IPS-18a (cell line): ENCODE measurements at regions not wholly inside any gene's neighbourhood (a gene's known extent, or its start where the extent isn't known, plus 50 kb on each side); places are given as distances from the start of the nearest gene placed in this dataset.

Experiments used
- H3K27ac ChIP-seq: one replicate; pipeline ENCODE4 v1.5.1; 2013; ENCODE audit warnings: low read length
- H3K27me3 ChIP-seq: one replicate; pipeline ENCODE4 v1.6.1; 2013; ENCODE audit warnings: mild to moderate bottlenecking, low read length; ENCODE audit not compliant: control insufficient read depth, insufficient read depth
- H3K36me3 ChIP-seq: one replicate; pipeline ENCODE4 v1.6.1; 2013; ENCODE audit warnings: low read depth, low read length; ENCODE audit not compliant: control insufficient read depth
- H3K4me1 ChIP-seq: one replicate; pipeline ENCODE4 v1.6.1; 2013; ENCODE audit warnings: low read depth, low read length; ENCODE audit not compliant: control insufficient read depth
- H3K4me3 ChIP-seq: one replicate; pipeline ENCODE4 v1.5.1; 2013; ENCODE audit warnings: low read length
- H3K9ac ChIP-seq: one replicate; pipeline ENCODE4 v1.6.1; 2013; ENCODE audit warnings: mild to moderate bottlenecking, low read length, moderate library complexity
- H3K9me3 ChIP-seq: one replicate; pipeline ENCODE4 v1.6.1; 2013; ENCODE audit warnings: low read depth, low read length; ENCODE audit not compliant: control insufficient read depth

DNA sequence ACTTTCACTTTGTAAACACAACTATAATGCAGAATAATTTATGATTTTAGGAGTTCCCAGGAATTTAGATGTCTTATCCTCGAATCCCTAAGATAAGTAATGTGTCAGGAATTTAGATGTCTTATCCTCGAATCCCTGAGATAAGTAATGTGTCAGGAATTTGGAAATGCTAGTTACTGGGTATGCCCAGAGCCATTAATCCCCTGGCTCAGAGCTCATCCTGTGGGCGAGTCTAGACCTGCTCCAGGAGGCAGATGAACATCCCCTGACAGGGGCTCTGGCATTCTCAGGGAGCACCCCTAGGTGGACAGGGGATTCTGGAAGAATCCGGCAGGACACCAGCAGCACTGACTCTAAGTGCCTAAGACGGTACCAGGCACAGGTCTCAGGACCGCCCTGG lies 163.3 kb downstream of the ARRDC4 start:
- H3K36me3 ChIP-seq = no peaks in the 10 kb centered on the region
- no peaks in the 10 kb centered on the region for H3K27me3 ChIP-seq
- no peaks in the 10 kb centered on the region for H3K4me1 ChIP-seq
- H3K9me3 ChIP-seq = no peaks in the 10 kb centered on the region
- no peak overlapping the region for H3K4me3 ChIP-seq
- no peak overlapping the region for H3K27ac ChIP-seq
- H3K9ac ChIP-seq = no peak overlapping the region

DNA sequence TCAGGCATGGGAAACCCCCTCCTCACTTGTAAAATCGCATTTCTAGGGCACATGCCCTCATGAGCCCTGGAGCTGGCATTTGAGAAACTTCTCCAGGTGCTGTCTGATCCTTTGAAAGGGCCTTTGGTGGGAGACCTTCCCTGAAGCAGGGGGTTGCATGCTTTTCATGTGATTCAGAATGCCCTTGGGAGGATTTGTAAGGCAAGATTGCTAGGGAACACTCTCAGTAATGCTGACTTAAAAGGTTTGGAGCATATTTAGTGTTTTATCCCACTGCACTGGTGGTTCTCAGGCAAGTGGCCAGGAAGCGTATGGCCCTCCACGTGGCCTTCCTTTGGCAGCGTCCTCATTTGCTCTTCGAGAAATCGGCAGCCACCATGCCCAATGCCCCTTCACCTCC lies 164.1 kb downstream of the ARRDC4 start:
- Histone ChIP-seq H3K9me3 (no peaks in the 10 kb centered on the region), H3K36me3 (no peaks in the 10 kb centered on the region), H3K27me3 (no peaks in the 10 kb centered on the region), H3K4me1 (no peaks in the 10 kb centered on the region), H3K27ac (no peak overlapping the region), H3K9ac (no peak overlapping the region), H3K4me3 (no peak overlapping the region)

DNA sequence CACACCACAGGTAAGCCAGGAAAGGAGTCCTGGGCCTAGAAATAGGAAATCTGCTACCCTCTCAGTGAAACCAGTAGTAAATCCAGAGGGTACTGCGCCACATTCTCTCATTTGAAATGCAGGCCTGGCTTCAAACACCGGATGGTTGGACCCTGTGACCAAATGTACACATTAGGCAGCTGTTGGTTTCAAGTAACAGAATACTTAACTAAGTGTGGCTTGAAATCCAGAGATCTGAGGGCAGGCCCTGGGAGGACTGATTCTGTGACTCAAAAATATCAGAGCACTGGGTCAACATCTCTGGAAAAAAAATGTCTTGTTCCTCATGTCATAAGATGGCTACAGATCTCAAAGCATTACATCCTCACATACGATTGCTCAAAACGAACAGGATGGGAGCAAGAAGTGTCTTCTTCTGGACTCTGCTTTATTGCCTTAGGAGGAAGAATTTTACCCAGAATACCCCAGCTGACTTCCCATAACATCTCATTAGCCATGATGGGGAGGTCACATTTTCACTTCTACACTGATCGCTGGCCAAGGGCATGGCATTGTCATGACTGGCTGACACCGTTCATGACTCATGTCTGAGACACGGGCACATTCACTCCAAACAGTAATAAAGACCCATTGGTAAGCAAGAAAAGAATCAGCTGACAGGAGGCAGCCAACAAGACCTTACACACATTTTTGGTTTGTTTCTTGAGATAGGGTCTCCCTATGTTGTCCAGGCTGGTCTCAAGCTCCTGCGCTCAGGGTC lies 166.0 kb downstream of the ARRDC4 start:
- Histone ChIP-seq H3K36me3 (no peaks in the 10 kb centered on the region), H3K27me3 (no peaks in the 10 kb centered on the region), H3K27ac (no peak overlapping the region), H3K9me3 (no peaks in the 10 kb centered on the region), H3K9ac (no peak overlapping the region), H3K4me1 (no peaks in the 10 kb centered on the region), H3K4me3 (no peak overlapping the region)

DNA sequence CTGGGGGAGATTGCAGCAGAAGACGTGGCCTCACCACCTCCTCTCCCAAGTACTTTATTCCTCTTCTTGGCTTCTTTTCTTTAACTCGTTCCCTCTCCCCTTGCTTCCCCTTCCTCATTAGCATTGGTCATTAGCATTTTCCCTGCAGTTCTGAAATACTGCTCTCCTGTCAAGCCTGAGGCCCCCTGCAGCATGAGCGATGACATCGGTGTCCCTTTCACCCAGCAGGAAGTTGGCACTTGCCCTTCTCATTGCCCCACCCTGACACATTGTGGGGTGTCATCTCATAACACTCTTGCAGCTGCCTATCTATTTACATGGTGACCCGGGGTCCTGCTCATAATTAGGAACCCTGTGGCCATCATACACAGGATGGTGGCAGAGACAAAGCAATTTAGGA lies 167.1 kb downstream of the ARRDC4 start:
- H3K4me3 ChIP-seq = no peak overlapping the region
- no peaks in the 10 kb centered on the region for H3K36me3 ChIP-seq
- no peaks in the 10 kb centered on the region for H3K4me1 ChIP-seq
- no peak overlapping the region for H3K9ac ChIP-seq
- no peaks in the 10 kb centered on the region for H3K9me3 ChIP-seq
- H3K27ac ChIP-seq = no peak overlapping the region
- no peaks in the 10 kb centered on the region for H3K27me3 ChIP-seq

DNA sequence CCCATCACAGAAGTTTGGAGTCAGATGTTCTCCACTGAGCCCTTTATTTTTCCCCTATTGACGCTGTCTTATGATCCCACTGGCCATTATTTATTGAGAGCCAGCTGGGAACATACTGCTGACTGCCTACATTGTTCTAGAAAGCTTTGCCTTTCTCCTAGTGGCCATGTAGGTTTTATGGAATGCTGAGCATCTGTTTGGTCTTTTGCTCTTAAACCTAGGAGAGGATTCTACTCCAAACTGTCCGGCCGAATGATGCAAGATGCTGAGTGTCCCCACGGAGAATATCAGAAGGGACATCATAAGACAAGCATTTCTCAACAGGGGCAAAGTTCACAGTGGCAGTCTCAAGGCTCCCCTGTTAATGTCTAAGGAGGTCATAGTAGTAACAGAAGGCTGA lies 171.4 kb downstream of the ARRDC4 start:
- Histone ChIP-seq H3K4me3 (no peak overlapping the region), H3K4me1 (no peaks in the 10 kb centered on the region), H3K9me3 (no peaks in the 10 kb centered on the region), H3K27ac (no peak overlapping the region), H3K36me3 (no peaks in the 10 kb centered on the region), H3K9ac (no peak overlapping the region), H3K27me3 (no peaks in the 10 kb centered on the region)

DNA sequence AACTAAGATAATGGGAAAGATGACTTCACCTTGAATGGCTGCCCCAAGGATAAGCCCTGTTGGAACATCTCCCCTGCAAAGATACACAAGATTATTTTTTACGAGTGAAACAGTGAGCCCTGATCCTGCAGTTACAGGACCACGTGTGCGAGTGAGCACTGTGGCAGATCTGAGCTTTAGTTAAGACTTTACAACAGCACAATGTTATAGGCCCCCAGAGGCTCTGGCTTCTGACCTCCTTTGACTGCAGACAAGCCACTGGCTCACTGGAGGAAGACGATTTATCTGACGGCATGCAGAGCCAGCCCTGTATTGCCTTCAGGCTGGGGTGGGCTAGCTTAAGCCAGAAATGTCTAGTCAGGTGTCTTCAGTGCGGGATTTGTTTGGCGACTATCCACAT lies 174.4 kb downstream of the ARRDC4 start:
- no peak overlapping the region for H3K4me3 ChIP-seq
- no peaks in the 10 kb centered on the region for H3K9me3 ChIP-seq
- H3K36me3 ChIP-seq = no peaks in the 10 kb centered on the region
- H3K4me1 ChIP-seq = no peaks in the 10 kb centered on the region
- H3K9ac ChIP-seq = no peak overlapping the region
- H3K27ac ChIP-seq = no peak overlapping the region
- H3K27me3 ChIP-seq = no peaks in the 10 kb centered on the region

DNA sequence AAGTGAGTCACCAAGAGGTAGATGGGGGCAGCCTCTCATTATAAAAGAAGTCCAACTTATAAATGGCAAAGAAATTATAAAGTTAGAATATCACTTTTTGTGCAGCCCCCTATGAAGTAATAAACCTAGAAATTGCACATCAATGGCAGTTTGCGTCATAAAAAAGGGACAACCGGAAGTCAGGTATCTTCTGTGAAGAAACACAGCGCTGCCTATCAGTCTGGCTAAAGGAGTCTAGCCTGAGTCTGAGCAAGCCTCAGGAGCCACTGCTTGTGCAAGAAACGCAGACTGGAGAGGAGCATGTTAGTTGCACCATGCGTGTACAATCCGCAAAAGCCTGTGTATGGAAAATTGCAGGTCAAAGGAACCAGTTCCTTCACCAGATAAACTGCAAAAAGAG lies 178.4 kb downstream of the ARRDC4 start:
- no peaks in the 10 kb centered on the region for H3K36me3 ChIP-seq
- H3K9me3 ChIP-seq = no peaks in the 10 kb centered on the region
- H3K4me1 ChIP-seq = peaks cover 8% of the 10 kb centered on the region
- no peak overlapping the region for H3K27ac ChIP-seq
- no peaks in the 10 kb centered on the region for H3K27me3 ChIP-seq
- no peak overlapping the region for H3K9ac ChIP-seq
- H3K4me3 ChIP-seq = no peak overlapping the region

DNA sequence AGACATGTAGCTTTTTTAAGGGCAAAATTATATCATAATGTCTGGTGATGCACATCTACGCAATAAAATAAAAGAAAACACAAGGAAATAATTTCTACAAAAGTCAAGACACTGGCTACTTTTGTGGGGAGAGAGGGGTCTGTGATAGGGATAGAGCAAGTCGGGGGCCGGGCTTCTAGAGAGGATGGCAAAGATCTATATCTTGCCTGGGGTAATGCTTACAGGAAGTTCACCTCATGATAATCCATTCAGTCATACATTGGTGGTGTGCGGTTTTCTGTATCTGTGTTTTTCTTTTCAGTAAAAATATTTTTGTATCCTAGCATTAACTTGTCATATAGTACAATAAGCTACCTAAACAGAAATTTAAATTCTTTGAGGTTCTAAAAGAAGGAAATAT lies 178.8 kb downstream of the ARRDC4 start:
- Histone ChIP-seq H3K9ac (no peak overlapping the region), H3K4me3 (no peak overlapping the region), H3K27me3 (no peaks in the 10 kb centered on the region), H3K36me3 (no peaks in the 10 kb centered on the region), H3K4me1 (peaks cover 8% of the 10 kb centered on the region), H3K27ac (no peak overlapping the region), H3K9me3 (no peaks in the 10 kb centered on the region)

DNA sequence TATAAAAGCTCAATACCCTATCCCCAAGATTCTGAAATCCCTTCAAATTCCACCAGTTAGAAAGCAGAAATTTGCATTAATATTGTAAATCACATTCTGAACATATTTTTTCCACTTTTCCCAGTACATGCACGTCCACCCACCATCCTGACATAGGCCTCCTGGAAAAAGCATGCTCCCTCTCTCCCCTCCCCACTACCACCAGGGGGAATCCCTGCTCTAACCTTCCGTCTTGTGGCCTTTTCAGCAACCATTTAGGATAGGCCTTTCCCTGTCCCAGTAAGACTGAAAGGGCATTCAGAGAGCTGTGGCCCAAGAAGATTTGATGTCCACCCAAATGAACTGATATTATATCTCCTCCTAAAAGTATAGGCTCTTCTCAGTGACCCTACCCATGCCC lies 182.1 kb downstream of the ARRDC4 start:
- no peak overlapping the region for H3K9ac ChIP-seq
- no peaks in the 10 kb centered on the region for H3K36me3 ChIP-seq
- peaks cover 8% of the 10 kb centered on the region for H3K4me1 ChIP-seq

DNA sequence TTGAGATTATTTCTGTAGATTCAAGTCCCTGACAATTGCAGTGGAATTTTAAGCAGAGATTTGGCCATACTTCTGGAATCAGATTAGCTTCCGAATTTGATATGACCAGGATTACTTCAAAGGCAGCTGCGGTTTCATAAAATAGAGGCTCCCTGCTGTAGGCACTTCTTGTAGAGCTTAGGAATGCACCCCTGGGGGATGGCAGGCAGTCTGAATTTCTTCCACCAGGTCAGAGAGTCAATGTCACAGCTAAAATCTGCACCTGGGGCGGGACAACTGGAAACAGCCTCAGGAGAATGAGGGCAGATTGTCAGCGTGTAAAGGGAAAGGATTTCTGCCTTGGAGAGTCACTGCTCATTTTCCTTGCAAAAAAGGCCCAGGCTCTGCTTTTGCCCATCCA lies 182.6 kb downstream of the ARRDC4 start:
- no peaks in the 10 kb centered on the region for H3K27me3 ChIP-seq
- H3K4me1 ChIP-seq = peaks cover 8% of the 10 kb centered on the region
- no peak overlapping the region for H3K27ac ChIP-seq
- H3K9ac ChIP-seq = no peak overlapping the region
- H3K36me3 ChIP-seq = no peaks in the 10 kb centered on the region
- H3K9me3 ChIP-seq = no peaks in the 10 kb centered on the region
- H3K4me3 ChIP-seq = no peak overlapping the region

More for the DNA sequence above, 182.1 kb downstream of the ARRDC4 start:
- H3K27me3 ChIP-seq = no peaks in the 10 kb centered on the region
- no peak overlapping the region for H3K4me3 ChIP-seq
- H3K27ac ChIP-seq = no peak overlapping the region
- H3K9me3 ChIP-seq = no peaks in the 10 kb centered on the region

DNA sequence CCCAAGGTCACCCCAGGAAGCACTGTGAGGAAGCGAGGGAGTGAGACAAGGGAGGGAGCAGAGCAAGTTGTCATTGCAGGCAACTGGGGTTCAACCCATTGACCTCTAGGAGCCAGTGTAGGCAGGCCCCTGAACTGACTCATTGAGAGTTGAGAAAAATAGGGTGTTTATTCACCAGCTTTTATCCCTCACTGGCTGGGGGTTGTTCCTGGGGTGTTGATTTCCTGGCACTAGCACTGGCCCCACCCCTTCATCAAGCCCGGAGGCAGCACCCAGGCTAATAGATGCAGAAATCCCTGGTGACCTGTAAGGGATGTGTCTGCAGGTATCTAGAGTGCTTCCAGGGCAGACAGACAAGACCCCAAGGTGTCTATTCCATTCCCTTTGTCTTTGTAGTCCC lies 183.9 kb downstream of the ARRDC4 start:
- H3K27me3 ChIP-seq = no peaks in the 10 kb centered on the region
- no peak overlapping the region for H3K9ac ChIP-seq
- H3K27ac ChIP-seq = no peak overlapping the region
- no peaks in the 10 kb centered on the region for H3K9me3 ChIP-seq
- no peak overlapping the region for H3K4me3 ChIP-seq
- peaks cover 10% of the 10 kb centered on the region for H3K4me1 ChIP-seq
- H3K36me3 ChIP-seq = no peaks in the 10 kb centered on the region

DNA sequence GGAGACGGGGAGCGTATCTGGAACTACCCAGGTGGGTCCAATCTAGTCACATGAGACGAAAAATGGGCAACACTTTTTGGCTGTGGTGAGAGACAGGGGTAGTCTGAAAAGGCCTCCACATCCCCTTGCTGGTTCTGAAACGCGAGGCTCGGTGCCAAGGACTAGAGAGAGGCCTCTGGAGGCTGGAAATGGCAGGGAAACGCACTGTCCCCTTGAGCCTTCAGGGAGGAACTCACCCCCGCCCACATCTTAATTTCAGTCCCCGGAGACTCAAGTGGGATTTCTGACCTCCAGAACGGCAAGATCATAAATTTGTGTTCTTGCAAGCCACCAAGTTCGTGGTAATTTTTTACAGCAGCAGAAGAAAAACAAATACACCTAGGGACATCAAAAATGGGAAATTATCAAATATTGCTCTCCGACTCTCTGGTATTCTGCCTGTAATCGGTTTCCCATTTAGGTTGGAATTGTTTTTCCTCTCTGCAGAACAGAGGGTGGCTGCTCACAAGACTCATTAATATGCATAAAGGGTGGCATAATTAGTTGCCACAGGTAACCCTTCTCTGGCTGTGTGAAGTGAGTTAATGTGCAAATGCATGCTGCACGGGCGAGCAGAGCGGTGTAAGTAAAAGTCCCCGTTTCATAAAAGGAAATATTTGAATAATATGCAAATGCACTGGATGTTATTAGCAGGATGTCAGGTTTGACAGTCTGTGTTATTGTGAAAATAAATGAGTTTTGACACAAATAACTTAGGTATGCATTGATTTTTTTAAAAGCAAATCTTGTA lies 185.7 kb downstream of the ARRDC4 start:
- no peaks in the 10 kb centered on the region for H3K9me3 ChIP-seq
- peaks cover 20% of the 10 kb centered on the region for H3K4me1 ChIP-seq
- H3K27ac ChIP-seq = no peak overlapping the region
- H3K36me3 ChIP-seq = no peaks in the 10 kb centered on the region
- H3K27me3 ChIP-seq = no peaks in the 10 kb centered on the region
- H3K9ac ChIP-seq = no peak overlapping the region
- no peak overlapping the region for H3K4me3 ChIP-seq
